GM21529 (cell line): ENCODE measurements at regions not wholly inside any gene's neighbourhood (a gene's known extent, or its start where the extent isn't known, plus 50 kb on each side); places are given as distances from the start of the nearest gene placed in this dataset.
"Not testable (repeated sequence)": the region's sequence is repeated elsewhere in the genome, so short reads cannot be mapped to it uniquely, and the experiment has no call there.

Source experiments
- ATAC-seq: cut with Tn5 transposase; IDR thresholded peaks from one replicate; pipeline ENCODE4 v1.9.1; 2021; ENCODE audit not compliant: unreplicated experiment

GRCh38 chr1:228889289-228889688, 154.0 kb downstream of the RHOU start:
- ATAC-seq = no peak

- ATAC-seq = no peak
Measured at GRCh38 chr1:228891272-228892034, 156.2 kb downstream of the RHOU start.

GRCh38 chr1:228892200-228892599, 156.9 kb downstream of the RHOU start:
- not testable (repeated sequence) for ATAC-seq

- ATAC-seq = no peak
Measured at GRCh38 chr1:228894442-228894989, 159.2 kb downstream of the RHOU start.

- no peak for ATAC-seq
Measured at GRCh38 chr1:228897901-228898300, 162.6 kb downstream of the RHOU start.

GRCh38 chr1:228898582-228898992, 163.3 kb downstream of the RHOU start:
- ATAC-seq = peak; percentile 98

- no peak for ATAC-seq
Measured at GRCh38 chr1:228899421-228899956, 164.2 kb downstream of the RHOU start.

GRCh38 chr1:228900099-228900885, 165.0 kb downstream of the RHOU start:
- ATAC-seq = no peak

- ATAC-seq = no peak
Measured at GRCh38 chr1:228900886-228901392, 165.7 kb downstream of the RHOU start.

- ATAC-seq = no peak
Measured at GRCh38 chr1:228901936-228902681, 166.8 kb downstream of the RHOU start.

GRCh38 chr1:228902781-228903433, 167.6 kb downstream of the RHOU start:
- no peak for ATAC-seq

- no peak for ATAC-seq
Measured at GRCh38 chr1:228903434-228904071, 168.3 kb downstream of the RHOU start.

- no peak for ATAC-seq
Measured at GRCh38 chr1:228904222-228904621, 168.9 kb downstream of the RHOU start.

- ATAC-seq = no peak
Measured at GRCh38 chr1:228905701-228906101, 170.4 kb downstream of the RHOU start.

GRCh38 chr1:228906223-228906860, 171.1 kb downstream of the RHOU start:
- no peak for ATAC-seq

- no peak for ATAC-seq
Measured at GRCh38 chr1:228911225-228912210, 176.2 kb downstream of the RHOU start.

GRCh38 chr1:228913626-228914414, 178.5 kb downstream of the RHOU start:
- no peak for ATAC-seq
